Parathyroid adenoma (tissue), 2 donors: ENCODE measurements at regions not wholly inside any gene's neighbourhood (a gene's known extent, or its start where the extent isn't known, plus 50 kb on each side); places are given as distances from the start of the nearest gene placed in this dataset.
"Not testable (repeated sequence)": the region's sequence is repeated elsewhere in the genome, so short reads cannot be mapped to it uniquely, and the experiment has no call there.

Source experiments
- H2AFZ ChIP-seq: fragments of 300-600 bp; sonication (generic); one replicate; pipeline ENCODE4 v1.7.0; 2017; ENCODE audit warnings: antibody characterized with exemption, mild to moderate bottlenecking
- H3K27ac ChIP-seq: fragments of 300-600 bp; sonication (generic); one replicate; pipeline ENCODE4 v1.7.0; 2017
- H3K27me3 ChIP-seq: fragments of 300-600 bp; sonication (generic); one replicate; pipeline ENCODE4 v1.7.0; 2017; ENCODE audit warnings: low read length; ENCODE audit not compliant: control insufficient read depth, insufficient read depth
- H3K36me3 ChIP-seq: fragments of 300-600 bp; sonication (generic); one replicate; pipeline ENCODE4 v1.7.0; 2017; ENCODE audit warnings: low read length; ENCODE audit not compliant: control insufficient read depth, insufficient read depth
- H3K4me1 ChIP-seq: fragments of 300-600 bp; sonication (generic); one replicate; pipeline ENCODE4 v1.7.0; 2017; ENCODE audit warnings: control low read depth
- H3K4me2 ChIP-seq: fragments of 300-600 bp; sonication (generic); one replicate; pipeline ENCODE4 v1.7.0; 2017; ENCODE audit warnings: low read length
- H3K4me3 ChIP-seq: fragments of 300-600 bp; sonication (generic); one replicate; pipeline ENCODE4 v1.7.0; 2017; ENCODE audit warnings: low read depth, low read length
- H3K79me2 ChIP-seq: fragments of 300-600 bp; sonication (generic); one replicate; pipeline ENCODE4 v1.7.0; 2017; ENCODE audit warnings: control low read depth
- H3K9ac ChIP-seq: fragments of 300-600 bp; sonication (generic); one replicate; pipeline ENCODE4 v1.7.0; 2017; ENCODE audit warnings: mild to moderate bottlenecking
- H3K9me3 ChIP-seq: fragments of 300-600 bp; sonication (generic); one replicate; pipeline ENCODE4 v1.7.0; 2017; ENCODE audit warnings: low read length; ENCODE audit not compliant: control insufficient read depth
- TF ChIP-seq, protein P1 (sequence below): fragments of 300-600 bp; sonication (generic); IDR thresholded peaks from one replicate; pipeline ENCODE4 v1.7.0; 2017; ENCODE audit warnings: antibody characterized with exemption, mild to moderate bottlenecking
- donor health status: primary hyperparathyroidism.

DNA sequence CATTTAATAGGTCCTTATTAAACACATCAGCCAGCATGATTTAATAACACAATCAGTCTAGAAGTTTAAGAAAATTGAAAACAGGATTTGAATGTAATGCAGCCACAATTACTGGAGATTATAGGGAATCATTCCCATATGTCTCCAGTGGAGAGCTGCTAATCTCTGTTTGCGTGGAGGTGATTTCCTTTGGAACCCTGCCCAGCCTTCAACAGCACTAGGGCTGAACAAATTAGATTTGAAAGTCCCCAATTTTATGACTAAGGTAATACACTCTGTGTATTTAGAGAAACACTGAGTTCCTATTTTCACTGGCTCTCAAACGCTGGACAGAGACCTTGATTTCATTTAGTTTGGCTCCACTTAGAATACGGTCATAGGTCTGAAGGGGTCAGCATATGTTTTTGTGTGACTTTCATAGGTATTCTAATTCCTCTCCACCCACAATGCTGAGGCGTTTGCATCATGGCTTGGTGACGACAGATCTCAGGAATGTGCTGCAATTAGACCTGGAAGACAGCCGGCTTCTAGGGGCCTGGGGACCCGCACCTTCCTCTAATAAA is 508.3 kb downstream of the EBF1 start:
- Histone ChIP-seq H3K36me3 (no peaks in the 10 kb centered on the region), H3K9ac (no peak overlapping the region), H2AFZ (no peak overlapping the region), H3K9me3 (no peaks in the 10 kb centered on the region), H3K27me3 (no peaks in the 10 kb centered on the region), H3K79me2 (no peaks in the 10 kb centered on the region), H3K4me1 (no peaks in the 10 kb centered on the region), H3K4me2 (no peak overlapping the region), H3K4me3 (no peak overlapping the region), H3K27ac (no peak overlapping the region)
- TF ChIP-seq, protein P1, sequence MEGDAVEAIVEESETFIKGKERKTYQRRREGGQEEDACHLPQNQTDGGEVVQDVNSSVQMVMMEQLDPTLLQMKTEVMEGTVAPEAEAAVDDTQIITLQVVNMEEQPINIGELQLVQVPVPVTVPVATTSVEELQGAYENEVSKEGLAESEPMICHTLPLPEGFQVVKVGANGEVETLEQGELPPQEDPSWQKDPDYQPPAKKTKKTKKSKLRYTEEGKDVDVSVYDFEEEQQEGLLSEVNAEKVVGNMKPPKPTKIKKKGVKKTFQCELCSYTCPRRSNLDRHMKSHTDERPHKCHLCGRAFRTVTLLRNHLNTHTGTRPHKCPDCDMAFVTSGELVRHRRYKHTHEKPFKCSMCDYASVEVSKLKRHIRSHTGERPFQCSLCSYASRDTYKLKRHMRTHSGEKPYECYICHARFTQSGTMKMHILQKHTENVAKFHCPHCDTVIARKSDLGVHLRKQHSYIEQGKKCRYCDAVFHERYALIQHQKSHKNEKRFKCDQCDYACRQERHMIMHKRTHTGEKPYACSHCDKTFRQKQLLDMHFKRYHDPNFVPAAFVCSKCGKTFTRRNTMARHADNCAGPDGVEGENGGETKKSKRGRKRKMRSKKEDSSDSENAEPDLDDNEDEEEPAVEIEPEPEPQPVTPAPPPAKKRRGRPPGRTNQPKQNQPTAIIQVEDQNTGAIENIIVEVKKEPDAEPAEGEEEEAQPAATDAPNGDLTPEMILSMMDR: no peak

DNA sequence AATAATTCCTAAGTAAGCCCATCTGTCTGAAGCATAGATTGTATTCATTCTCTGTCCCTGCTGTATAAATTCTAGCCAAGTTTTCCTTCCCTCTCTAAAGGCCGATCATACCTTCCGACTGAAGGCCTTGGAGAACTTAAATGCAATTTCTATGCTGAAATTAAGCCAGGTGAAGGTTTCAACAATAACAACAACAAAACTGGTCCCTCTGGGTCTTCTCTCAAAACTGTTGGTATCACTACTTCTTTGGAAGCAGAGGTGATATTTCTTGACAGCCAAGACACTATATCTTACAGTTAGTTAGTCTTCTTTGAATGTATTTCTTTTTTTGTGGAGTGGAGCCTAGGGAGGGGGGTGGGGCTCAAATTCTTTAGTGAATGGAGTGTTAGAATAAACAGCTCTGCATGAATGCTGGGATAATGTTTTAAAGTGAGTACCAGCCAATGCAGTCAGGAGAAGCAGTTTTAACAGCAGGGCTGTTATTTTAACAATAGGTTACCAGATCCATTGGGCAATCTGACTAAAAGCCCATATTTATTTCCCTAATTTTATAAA is 508.9 kb downstream of the EBF1 start:
- H3K4me1 ChIP-seq: no peaks in the 10 kb centered on the region
- no peaks in the 10 kb centered on the region for H3K36me3 ChIP-seq
- H3K4me3 ChIP-seq: no peak overlapping the region
- TF ChIP-seq, protein P1: no peak
- no peaks in the 10 kb centered on the region for H3K79me2 ChIP-seq
- H3K4me2 ChIP-seq: no peak overlapping the region
- no peaks in the 10 kb centered on the region for H3K9me3 ChIP-seq
- no peak overlapping the region for H3K27ac ChIP-seq
- no peak overlapping the region for H2AFZ ChIP-seq
- H3K9ac ChIP-seq: no peak overlapping the region
- no peaks in the 10 kb centered on the region for H3K27me3 ChIP-seq

DNA sequence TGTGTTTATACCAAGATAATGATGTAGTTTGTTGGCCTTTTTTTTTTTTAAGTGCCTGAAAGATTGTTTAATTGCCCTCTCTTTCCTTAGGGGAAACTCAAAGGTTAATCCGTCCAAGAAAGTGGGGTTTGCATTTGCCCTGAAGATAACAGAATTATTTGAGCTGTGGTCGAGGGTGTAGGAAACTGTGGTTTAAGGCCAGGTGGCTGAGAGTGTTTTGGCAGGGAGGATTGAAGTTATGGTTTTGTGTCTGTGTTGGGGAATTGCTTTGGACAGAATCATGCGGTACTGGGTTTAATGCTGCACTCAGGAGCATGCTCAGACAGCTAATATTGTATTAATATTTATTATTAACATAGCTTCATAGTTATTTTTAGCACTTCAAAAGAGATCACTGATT is 509.8 kb downstream of the EBF1 start:
- Histone ChIP-seq H3K36me3 (no peaks in the 10 kb centered on the region), H3K79me2 (no peaks in the 10 kb centered on the region)
- TF ChIP-seq, protein P1: no peak

DNA sequence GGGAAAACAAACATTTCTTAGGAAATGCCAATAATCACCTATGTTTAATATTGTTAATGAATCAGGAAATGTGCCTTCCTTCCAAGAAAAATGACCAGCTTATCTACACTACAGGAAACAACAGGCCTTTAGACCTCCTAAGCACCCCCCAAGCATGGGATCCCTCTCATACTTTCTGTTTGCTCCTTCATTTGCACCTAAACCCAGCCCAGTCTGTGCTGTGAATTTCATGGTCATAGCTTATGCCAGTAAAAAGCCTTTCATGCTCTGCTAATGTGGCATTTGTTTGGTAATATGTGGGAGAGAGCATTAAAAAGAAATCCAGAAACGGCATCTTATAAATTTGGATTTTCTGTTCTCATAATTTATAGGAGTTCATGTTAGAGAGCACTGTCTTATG is 511.1 kb downstream of the EBF1 start:
- no peaks in the 10 kb centered on the region for H3K9me3 ChIP-seq
- no peaks in the 10 kb centered on the region for H3K4me1 ChIP-seq
- H3K27ac ChIP-seq: no peak overlapping the region
- H3K27me3 ChIP-seq: no peaks in the 10 kb centered on the region
- no peak overlapping the region for H3K9ac ChIP-seq
- TF ChIP-seq, protein P1: no peak
- H3K4me3 ChIP-seq: no peak overlapping the region
- H3K79me2 ChIP-seq: no peaks in the 10 kb centered on the region
- no peak overlapping the region for H2AFZ ChIP-seq
- H3K36me3 ChIP-seq: no peaks in the 10 kb centered on the region
- no peak overlapping the region for H3K4me2 ChIP-seq

More for the DNA sequence above, 509.8 kb downstream of the EBF1 start:
- Histone ChIP-seq H3K27ac (no peak overlapping the region), H2AFZ (no peak overlapping the region), H3K4me3 (no peak overlapping the region), H3K4me1 (no peaks in the 10 kb centered on the region), H3K27me3 (no peaks in the 10 kb centered on the region), H3K9me3 (no peaks in the 10 kb centered on the region), H3K9ac (no peak overlapping the region), H3K4me2 (no peak overlapping the region)

DNA sequence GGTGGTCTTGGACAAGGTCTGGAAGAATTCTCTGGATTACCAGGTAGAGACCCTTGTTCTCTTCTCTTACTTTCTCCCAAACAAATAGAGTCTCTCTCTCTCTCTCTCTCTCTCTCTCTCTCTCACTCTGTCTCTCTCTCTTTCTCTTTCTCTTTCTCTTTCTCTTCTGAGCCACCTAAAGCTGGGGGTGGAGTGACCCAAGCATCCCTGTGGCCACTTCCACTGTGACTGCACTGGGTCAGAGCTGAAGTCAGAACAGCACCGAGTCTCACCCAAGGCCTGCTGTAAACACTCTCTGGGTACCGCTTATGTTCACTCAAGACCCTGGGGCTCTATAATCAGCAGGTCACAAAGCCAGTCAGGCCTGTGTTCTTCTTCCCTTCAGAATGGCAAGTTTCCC is 513.7 kb downstream of the EBF1 start:
- Histone ChIP-seq H3K4me2 (no peak overlapping the region), H3K9ac (no peak overlapping the region), H3K36me3 (no peaks in the 10 kb centered on the region), H2AFZ (no peak overlapping the region), H3K79me2 (no peaks in the 10 kb centered on the region), H3K4me3 (no peak overlapping the region), H3K9me3 (no peaks in the 10 kb centered on the region), H3K27ac (no peak overlapping the region), H3K4me1 (no peaks in the 10 kb centered on the region), H3K27me3 (no peaks in the 10 kb centered on the region)
- TF ChIP-seq, protein P1: no peak

DNA sequence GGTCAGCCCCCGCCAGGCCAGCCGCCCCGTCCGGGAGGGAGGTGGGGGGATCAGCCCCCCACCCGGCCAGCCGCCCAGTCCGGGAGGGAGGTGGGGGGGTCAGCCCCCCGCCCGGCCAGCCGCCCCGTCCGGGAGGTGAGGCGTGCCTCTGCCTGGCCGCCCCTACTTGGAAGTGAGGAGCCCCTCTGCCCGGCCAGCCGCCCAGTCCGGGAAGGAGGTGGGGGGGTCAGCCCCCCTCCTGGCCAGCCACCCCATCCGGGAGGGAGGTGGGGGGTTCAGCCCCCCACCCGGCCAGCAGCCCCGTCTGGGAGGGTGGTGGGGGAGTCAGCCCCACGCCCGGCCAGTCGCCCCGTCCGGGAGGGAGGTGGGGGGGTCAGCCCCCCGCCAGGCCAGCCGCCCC is 517.0 kb downstream of the EBF1 start:
- H3K9ac ChIP-seq, H3K36me3 ChIP-seq, H3K4me3 ChIP-seq, H2AFZ ChIP-seq, H3K4me2 ChIP-seq, H3K27ac ChIP-seq, H3K27me3 ChIP-seq, H3K4me1 ChIP-seq, H3K79me2 ChIP-seq, H3K9me3 ChIP-seq: not testable (repeated sequence)
